Epithelial cell of proximal tubule (primary cell): ENCODE measurements at regions not wholly inside any gene's neighbourhood (a gene's known extent, or its start where the extent isn't known, plus 50 kb on each side); places are given as distances from the start of the nearest gene placed in this dataset.
"Not testable (repeated sequence)": the region's sequence is repeated elsewhere in the genome, so short reads cannot be mapped to it uniquely, and the experiment has no call there.

Source experiments
- DNase-seq: peaks from one replicate; pipeline ENCODE4 v3.0.0-alpha.2; 2011; ENCODE audit warnings: low read depth
- H3K4me3 ChIP-seq: 2 replicates; pipeline ENCODE4 v1.5.1; 2011; ENCODE audit warnings: low read depth, mild to moderate bottlenecking, low read length

GRCh38 chr16:16448423-16448822 is 69.5 kb downstream of the NPIPA7 start:
- not testable (repeated sequence) for H3K4me3 ChIP-seq, DNase-seq

GRCh38 chr16:16449712-16450237 is 70.8 kb downstream of the NPIPA7 start:
- not testable (repeated sequence) for H3K4me3 ChIP-seq, DNase-seq

- not testable (repeated sequence) for DNase-seq, H3K4me3 ChIP-seq
Measured at GRCh38 chr16:16451721-16452410, 72.9 kb downstream of the NPIPA7 start.

- not testable (repeated sequence) for DNase-seq
Measured at GRCh38 chr16:16458579-16458978, 79.6 kb downstream of the NPIPA7 start.

GRCh38 chr16:16463792-16464191 is 84.9 kb downstream of the NPIPA7 start:
- not testable (repeated sequence) for DNase-seq

More at GRCh38 chr16:16458579-16458978, 79.6 kb downstream of the NPIPA7 start:
- not testable (repeated sequence) for H3K4me3 ChIP-seq

GRCh38 chr16:16488919-16489318 is 110.0 kb downstream of the NPIPA7 start:
- not testable (repeated sequence) for DNase-seq, H3K4me3 ChIP-seq

More at GRCh38 chr16:16463792-16464191, 84.9 kb downstream of the NPIPA7 start:
- not testable (repeated sequence) for H3K4me3 ChIP-seq

GRCh38 chr16:16489466-16489865 is 110.5 kb downstream of the NPIPA7 start:
- not testable (repeated sequence) for DNase-seq, H3K4me3 ChIP-seq

GRCh38 chr16:16494114-16494513 is 115.2 kb downstream of the NPIPA7 start:
- H3K4me3 ChIP-seq, DNase-seq: not testable (repeated sequence)

GRCh38 chr16:16494998-16495397 is 116.1 kb downstream of the NPIPA7 start:
- DNase-seq, H3K4me3 ChIP-seq: not testable (repeated sequence)

GRCh38 chr16:16499875-16500274 is 120.9 kb downstream of the NPIPA7 start:
- not testable (repeated sequence) for DNase-seq, H3K4me3 ChIP-seq

- not testable (repeated sequence) for DNase-seq, H3K4me3 ChIP-seq
Measured at GRCh38 chr16:16507041-16507440, 128.1 kb downstream of the NPIPA7 start.

GRCh38 chr16:16508344-16508743 is 129.4 kb downstream of the NPIPA7 start:
- not testable (repeated sequence) for DNase-seq, H3K4me3 ChIP-seq

GRCh38 chr16:16519395-16519794 is 140.5 kb downstream of the NPIPA7 start:
- H3K4me3 ChIP-seq, DNase-seq: not testable (repeated sequence)

GRCh38 chr16:16521239-16522002 is 142.5 kb downstream of the NPIPA7 start:
- H3K4me3 ChIP-seq, DNase-seq: not testable (repeated sequence)

GRCh38 chr16:16526998-16527397 is 148.1 kb downstream of the NPIPA7 start:
- H3K4me3 ChIP-seq, result not testable (repeated sequence)

GRCh38 chr16:16530744-16531143 is 151.8 kb downstream of the NPIPA7 start:
- not testable (repeated sequence) for H3K4me3 ChIP-seq, DNase-seq

More at GRCh38 chr16:16526998-16527397, 148.1 kb downstream of the NPIPA7 start:
- DNase-seq, result not testable (repeated sequence)

GRCh38 chr16:16535565-16535964 is 156.6 kb downstream of the NPIPA7 start:
- DNase-seq, H3K4me3 ChIP-seq: not testable (repeated sequence)

GRCh38 chr16:16536151-16536550 is 157.2 kb downstream of the NPIPA7 start:
- DNase-seq, H3K4me3 ChIP-seq: not testable (repeated sequence)

GRCh38 chr16:16549710-16550109 is 170.8 kb downstream of the NPIPA7 start:
- H3K4me3 ChIP-seq, DNase-seq: not testable (repeated sequence)

GRCh38 chr16:16550824-16551223 is 171.9 kb downstream of the NPIPA7 start:
- DNase-seq, H3K4me3 ChIP-seq: not testable (repeated sequence)
